Caco-2 (cell line): ENCODE measurements at regions not wholly inside any gene's neighbourhood (a gene's known extent, or its start where the extent isn't known, plus 50 kb on each side); places are given as distances from the start of the nearest gene placed in this dataset.

Experiments used
- BruUV-seq: library from RNA; stranded (reverse); fragments of 400-500 nt; replicated peaks from 2 replicates; lab custom pipeline; 2021; lab: Mats Ljungman, UMichigan
- CTCF ChIA-PET: fragments of 300-600 bp; sonication (Branson Sonifier 250); formaldehyde crosslinking; loops from one replicate; lab custom pipeline; 2022; ENCODE audit warnings: antibody characterized with exemption; lab: Charles Lee
- POLR2A ChIA-PET: fragments of 300-600 bp; sonication (Branson Sonifier 250); formaldehyde crosslinking; loops from one replicate; lab custom pipeline; 2022; ENCODE audit warnings: antibody characterized with exemption; lab: Charles Lee
- DNase-seq, 2 experiments: peaks; one replicate each; pipeline versions ENCODE4 v3.0.0 to v3.0.0-alpha.2; 2020 to 2022
- H3K27me3 ChIP-seq: replicated peaks from 2 replicates; pipeline ENCODE4 v1.6.0; 2011; ENCODE audit warnings: low read length; ENCODE audit not compliant: control insufficient read depth, insufficient read depth
- H3K36me3 ChIP-seq: 2 replicates; pipeline ENCODE4 v1.5.1; 2011; ENCODE audit warnings: low read length; ENCODE audit not compliant: control insufficient read depth, insufficient read depth
- H3K4me1 ChIP-seq: fragments of 250-450 bp; sonication (Bioruptor Pico); 2 replicates; pipeline ENCODE4 v1.5.1; 2020; ENCODE audit warnings: mild to moderate bottlenecking
- H3K4me3 ChIP-seq: 2 replicates; pipeline ENCODE4 v1.5.1; 2011; ENCODE audit warnings: low read depth, mild to moderate bottlenecking, control low read depth, low read length
- H3K9me3 ChIP-seq: fragments of 250-450 bp; sonication (Bioruptor Pico); 2 replicates; pipeline ENCODE4 v1.5.1; 2020; ENCODE audit warnings: mild to moderate bottlenecking, moderate library complexity
- H3K27ac Mint-ChIP-seq: one replicate; pipeline ENCODE4 v1.8.0; 2022; ENCODE audit warnings: mixed read lengths; ENCODE audit not compliant: unreplicated experiment
- H3K27me3 Mint-ChIP-seq: one replicate; pipeline ENCODE4 v1.8.0; 2022; ENCODE audit warnings: mixed read lengths; ENCODE audit not compliant: insufficient read depth, unreplicated experiment
- H3K36me3 Mint-ChIP-seq: one replicate; pipeline ENCODE4 v1.8.0; 2022; ENCODE audit warnings: mild to moderate bottlenecking, mixed read lengths; ENCODE audit not compliant: insufficient read depth, unreplicated experiment
- H3K4me1 Mint-ChIP-seq: one replicate; pipeline ENCODE4 v1.8.0; 2022; ENCODE audit warnings: low read depth, mixed read lengths; ENCODE audit not compliant: unreplicated experiment
- H3K4me3 Mint-ChIP-seq: one replicate; pipeline ENCODE4 v1.8.0; 2022; ENCODE audit warnings: mild to moderate bottlenecking, moderate library complexity, mixed read lengths; ENCODE audit not compliant: unreplicated experiment
- H3K9me3 Mint-ChIP-seq: one replicate; pipeline ENCODE4 v1.8.0; 2022; ENCODE audit warnings: mixed read lengths; ENCODE audit not compliant: unreplicated experiment
- CTCF ChIP-seq, 2 experiments: fragments of 200-600 bp in 1 of 2; IDR thresholded peaks; 1 replicate in 1 of 2; 2 replicates in 1 of 2; pipeline versions ENCODE4 v1.5.1 to v1.8.0; 2011 to 2022; ENCODE audit warnings: antibody characterized with exemption in 1 of 2, control low read depth in 1 of 2, inconsistent platforms in 1 of 2, low read depth in 1 of 2, low read length in 1 of 2, mild to moderate bottlenecking in 1 of 2, moderate library complexity in 1 of 2; ENCODE audit not compliant: insufficient read depth in 1 of 2, severe bottlenecking in 1 of 2, unreplicated experiment in 1 of 2
- intact Hi-C: fragments of 100-400 bp; cut with micrococcal nuclease; formaldehyde crosslinking; loops from one replicate; pipeline ENCODE4 v1.10.0; 2022; ENCODE audit not compliant: unreplicated experiment

DNA sequence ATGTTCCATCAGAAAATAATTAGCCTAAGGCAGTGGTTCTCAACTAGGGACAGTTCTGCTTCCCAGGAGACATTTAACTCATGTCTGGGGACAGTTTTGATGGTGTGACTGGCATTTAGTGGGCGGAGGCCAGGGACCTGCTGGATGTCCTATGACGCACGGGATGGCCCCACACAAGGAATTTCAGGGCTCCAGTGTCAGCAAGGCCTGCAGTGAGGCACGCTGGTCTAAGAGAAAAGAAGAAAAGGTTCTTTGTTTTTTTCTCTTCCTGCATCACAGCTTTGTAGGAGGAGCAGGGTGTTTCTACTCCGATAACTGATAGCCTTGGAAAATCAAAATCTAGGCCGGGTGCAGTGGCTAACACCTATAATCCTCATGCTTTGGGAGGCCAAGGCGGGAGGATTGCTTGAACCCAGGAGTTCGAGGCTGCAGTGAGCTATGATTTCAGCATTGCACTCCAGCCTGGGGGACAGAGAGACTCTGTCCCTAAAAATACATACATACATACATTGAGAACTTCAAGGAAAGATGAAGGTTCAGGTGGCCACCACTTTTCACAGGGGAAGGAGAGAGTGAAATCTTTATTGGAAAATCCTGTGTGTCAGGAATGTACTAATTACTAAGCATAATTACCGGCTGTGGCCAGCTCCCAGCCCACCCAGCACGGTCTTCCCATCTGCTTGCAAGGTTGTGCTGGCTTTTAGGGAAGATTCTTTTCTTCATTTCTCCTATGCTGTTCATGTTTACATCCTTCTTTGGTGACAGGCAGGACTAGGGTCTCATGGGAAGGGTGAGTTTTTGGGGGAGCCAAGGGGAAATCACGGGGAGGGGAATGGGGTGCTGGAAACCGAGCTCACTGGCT lies 150.4 kb downstream of the ACTR3B start:
- CTCF ChIA-PET, result no interaction called here
- no peak overlapping the region for H3K4me3 ChIP-seq
- intact Hi-C loops, result no loop called here

DNA sequence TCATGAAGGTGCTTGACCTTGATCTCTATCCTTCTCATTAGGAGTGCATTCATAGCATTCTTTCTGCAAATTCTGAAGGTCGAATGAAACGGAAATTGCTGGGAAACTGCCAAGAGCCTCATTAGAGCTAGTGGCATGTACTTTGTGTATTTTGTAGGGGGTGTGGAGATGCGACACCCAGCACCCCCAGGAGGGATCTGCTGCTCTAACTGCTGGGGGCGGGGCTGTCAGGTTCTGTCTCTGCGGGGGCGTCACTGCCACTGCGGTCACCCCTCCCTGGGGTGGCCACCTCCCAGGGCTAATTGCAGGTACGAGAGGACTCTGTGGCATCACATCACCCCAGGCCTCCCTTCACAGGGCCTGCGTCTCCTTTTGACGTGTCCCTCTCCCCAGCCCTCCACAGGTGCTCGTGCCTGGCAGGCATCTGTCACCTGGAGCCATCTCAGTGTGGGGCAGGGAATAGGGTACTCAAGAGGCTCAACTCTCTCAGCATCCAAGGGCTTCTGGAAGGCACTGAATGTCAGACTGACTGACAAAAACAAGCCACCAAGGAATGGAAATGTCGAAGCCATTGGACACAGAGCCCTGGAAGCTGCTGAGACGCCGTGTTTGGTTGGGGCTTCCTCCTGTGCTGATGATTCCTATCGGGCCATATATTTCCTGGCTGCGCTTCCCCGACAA lies 151.1 kb downstream of the ACTR3B start:
- H3K4me3 Mint-ChIP-seq, result no peak overlapping the region
- no TSS peak for BruUV-seq
- no peaks in the 10 kb centered on the region for H3K4me1 Mint-ChIP-seq
- no peaks in the 10 kb centered on the region for H3K9me3 ChIP-seq
- POLR2A ChIA-PET, result no interaction called here
- intact Hi-C loops, result no loop called here
- CTCF ChIA-PET, result no interaction called here
- no peaks in the 10 kb centered on the region for H3K36me3 Mint-ChIP-seq
- no peak for TF ChIP-seq CTCF (IDR thresholded peaks at IDR 0.05; ENCODE audit: insufficient read depth in 1 of 2, low read depth in 1 of 2, low read length in 1 of 2, severe bottlenecking in 1 of 2, unreplicated experiment in 1 of 2)
- H3K36me3 ChIP-seq, result no peaks in the 10 kb centered on the region
- no peak overlapping the region for H3K4me3 ChIP-seq
- no peaks in the 10 kb centered on the region for H3K4me1 ChIP-seq
- H3K9me3 Mint-ChIP-seq, result no peaks in the 10 kb centered on the region
- H3K27me3 Mint-ChIP-seq, result peaks cover 6% of the 10 kb centered on the region
- no peaks in the 10 kb centered on the region; the same call in 1 of the 2 replicates for H3K27me3 ChIP-seq
- H3K27ac Mint-ChIP-seq, result no peak overlapping the region
- DNase-seq, result no peak

More for the DNA sequence above, 150.4 kb downstream of the ACTR3B start:
- TF ChIP-seq CTCF (IDR thresholded peaks at IDR 0.05; ENCODE audit: insufficient read depth in 1 of 2, low read depth in 1 of 2, low read length in 1 of 2, severe bottlenecking in 1 of 2, unreplicated experiment in 1 of 2), result no peak
- Mint-ChIP-seq H3K36me3 (no peaks in the 10 kb centered on the region), H3K4me3 (no peak overlapping the region), H3K9me3 (no peaks in the 10 kb centered on the region), H3K27ac (no peak overlapping the region), H3K27me3 (peaks cover 6% of the 10 kb centered on the region), H3K4me1 (no peaks in the 10 kb centered on the region)
- Histone ChIP-seq H3K9me3 (no peaks in the 10 kb centered on the region), H3K36me3 (no peaks in the 10 kb centered on the region), H3K4me1 (no peaks in the 10 kb centered on the region), H3K27me3 (no peaks in the 10 kb centered on the region; the same call in 1 of the 2 replicates)
- DNase-seq, result no peak
- no TSS peak for BruUV-seq
- POLR2A ChIA-PET, result no interaction called here

- intact Hi-C loops, result no loop called here
- no peak overlapping the region for H3K4me3 Mint-ChIP-seq
- no peaks in the 10 kb centered on the region for H3K4me1 Mint-ChIP-seq
- Histone ChIP-seq H3K36me3 (no peaks in the 10 kb centered on the region), H3K9me3 (no peaks in the 10 kb centered on the region), H3K4me1 (no peaks in the 10 kb centered on the region), H3K27me3 (no peaks in the 10 kb centered on the region; the same call in 1 of the 2 replicates), H3K4me3 (no peak overlapping the region)
- no peak for DNase-seq
- ChIA-PET CTCF (no interaction called here), POLR2A (no interaction called here)
- H3K36me3 Mint-ChIP-seq, result no peaks in the 10 kb centered on the region
- H3K27me3 Mint-ChIP-seq, result peaks cover 3% of the 10 kb centered on the region
- H3K9me3 Mint-ChIP-seq, result no peaks in the 10 kb centered on the region
- no TSS peak for BruUV-seq
- no peak for TF ChIP-seq CTCF (IDR thresholded peaks at IDR 0.05; ENCODE audit: insufficient read depth in 1 of 2, low read depth in 1 of 2, low read length in 1 of 2, severe bottlenecking in 1 of 2, unreplicated experiment in 1 of 2)
- no peak overlapping the region for H3K27ac Mint-ChIP-seq
These were observed 151.6 kb downstream of the ACTR3B start for GRCh38 chr7:152911226-152911560.
